COLO829 (cell line): ENCODE measurements at regions not wholly inside any gene's neighbourhood (a gene's known extent, or its start where the extent isn't known, plus 50 kb on each side); places are given as distances from the start of the nearest gene placed in this dataset.
A peak's percentile ranks its signal among the peaks of the same experiment; 100 is the strongest.
"Not testable (repeated sequence)": the region's sequence is repeated elsewhere in the genome, so short reads cannot be mapped to it uniquely, and the experiment has no call there.

Experiments
- DNase-seq: peaks from one replicate; pipeline ENCODE4 v3.0.0; 2012; ENCODE audit warnings: low spot score

DNA sequence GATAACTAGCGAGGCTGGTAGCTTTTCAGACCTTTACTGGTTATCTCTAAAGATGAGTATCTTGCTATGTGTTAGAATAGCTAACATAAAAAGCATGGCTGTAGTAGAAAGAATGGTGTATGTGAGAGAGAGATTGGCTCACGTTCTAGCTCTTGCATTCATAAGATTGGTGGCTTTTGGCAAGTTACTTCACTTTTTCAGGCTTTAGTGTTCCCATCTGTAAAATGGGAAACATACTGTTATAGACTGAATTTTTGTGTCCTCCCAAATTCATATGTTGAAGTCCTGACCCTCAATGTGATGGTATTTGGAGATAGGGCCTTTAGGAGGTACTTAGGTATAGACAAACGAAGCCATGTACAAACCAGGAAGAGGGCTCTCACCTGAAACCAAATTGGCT, 302.4 kb upstream of the KLF4 start:
- no peak for DNase-seq

DNA sequence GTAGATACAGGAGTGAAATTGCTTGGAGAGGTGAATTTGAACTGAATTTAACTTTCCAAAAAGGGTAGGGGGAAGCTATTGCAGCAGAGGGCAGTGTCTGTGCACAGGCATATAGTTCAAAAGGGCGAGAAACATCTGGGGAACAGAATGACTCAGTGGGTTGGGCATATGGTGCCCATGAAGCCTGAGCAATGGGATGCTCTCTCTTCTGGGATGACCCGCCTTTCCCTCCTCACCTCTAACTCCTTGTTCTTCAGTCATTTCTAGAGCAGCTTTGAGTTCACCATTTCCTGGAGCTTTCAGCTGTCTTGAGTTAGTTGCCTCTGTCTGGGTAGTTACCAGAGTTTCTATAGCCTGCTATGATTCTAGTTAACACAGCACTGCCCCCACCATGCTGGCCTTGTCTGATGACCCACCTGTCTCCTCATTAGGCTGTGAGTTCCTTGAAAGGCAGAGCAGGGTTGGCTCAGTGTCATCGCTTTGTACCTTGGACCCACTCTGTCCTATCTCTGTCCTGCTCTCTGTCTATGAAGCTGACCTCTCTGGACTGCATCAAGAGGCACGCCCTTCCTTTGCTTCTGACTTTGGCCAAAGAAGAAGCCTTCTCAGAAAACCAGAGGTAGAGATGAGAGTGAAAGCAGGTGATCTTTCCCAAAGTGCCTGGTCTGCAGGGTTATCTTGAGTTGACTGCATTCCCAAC, 299.6 kb upstream of the KLF4 start:
- no peak for DNase-seq

DNA sequence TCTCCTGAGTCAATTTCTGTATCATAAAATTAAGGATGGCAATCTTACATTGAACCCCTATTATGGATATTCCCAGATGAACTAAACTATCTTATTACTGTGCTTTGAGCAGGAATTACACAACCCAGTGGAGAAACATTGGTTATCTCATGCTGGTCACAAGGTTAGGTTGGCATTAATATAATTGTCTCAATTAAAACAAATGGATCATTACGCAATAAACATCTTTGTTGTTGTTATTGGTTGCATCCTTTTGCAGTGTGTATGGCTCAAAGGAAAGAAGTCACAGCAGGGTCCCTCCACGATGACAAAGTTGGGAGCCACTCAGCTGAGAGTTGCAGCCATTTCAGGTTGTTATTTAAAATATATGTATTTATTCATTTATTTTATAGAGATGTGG, 297.0 kb upstream of the KLF4 start:
- DNase-seq, result no peak

DNA sequence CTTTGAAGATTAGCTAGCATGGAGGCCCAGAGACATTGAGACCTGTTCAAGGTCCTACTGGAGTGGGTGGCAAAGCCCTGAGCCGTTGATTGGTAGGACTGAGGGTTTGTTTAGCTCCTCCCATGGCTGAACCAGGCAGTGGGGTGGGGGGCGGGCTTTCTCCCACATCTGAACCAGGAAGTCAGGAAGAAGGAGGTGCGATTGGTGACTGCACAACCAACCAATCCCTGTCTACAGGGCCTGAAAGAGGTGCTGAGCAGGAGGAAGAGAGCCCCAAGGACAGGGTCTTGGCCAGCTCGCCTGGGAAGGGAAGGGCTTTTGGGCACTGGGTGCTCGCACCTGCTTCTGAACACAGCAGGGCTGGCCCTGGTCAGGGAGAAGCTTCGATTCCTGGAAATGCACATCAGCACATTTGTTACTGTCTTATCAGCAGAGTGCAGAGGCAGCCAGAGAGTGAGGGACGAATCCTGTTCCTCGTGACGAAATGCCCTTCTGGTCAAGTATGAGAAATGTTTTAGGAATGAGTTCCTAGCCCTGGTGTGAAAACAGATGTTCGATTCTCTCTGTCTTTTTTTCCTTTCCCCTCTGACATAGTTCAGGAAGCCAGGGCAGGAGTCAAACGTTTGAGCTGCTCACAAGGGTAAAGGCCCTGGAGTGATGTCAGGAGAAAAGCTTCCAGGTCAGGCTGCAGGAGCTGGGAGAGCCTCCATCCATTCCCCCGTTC, 294.8 kb upstream of the KLF4 start:
- no peak for DNase-seq

DNA sequence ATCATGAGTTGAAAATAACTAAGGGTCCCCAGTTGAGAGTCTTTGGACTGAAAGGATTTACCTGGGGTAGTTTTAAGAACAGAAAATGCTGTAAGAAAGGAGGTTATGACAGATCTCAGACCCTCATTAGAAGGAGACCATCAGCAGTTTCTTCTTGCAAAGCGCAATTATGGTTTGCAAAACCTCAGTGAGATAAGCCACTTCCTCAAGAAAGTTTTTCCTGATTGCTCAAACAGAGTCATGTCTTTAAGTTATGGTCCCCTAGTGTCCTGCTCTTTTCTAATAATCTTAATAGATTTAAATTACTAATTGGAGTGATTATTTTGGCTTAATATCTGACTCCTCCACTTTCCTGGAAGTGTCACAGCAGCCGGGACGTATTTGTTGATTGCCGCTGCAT, 293.2 kb upstream of the KLF4 start:
- no peak for DNase-seq

DNA sequence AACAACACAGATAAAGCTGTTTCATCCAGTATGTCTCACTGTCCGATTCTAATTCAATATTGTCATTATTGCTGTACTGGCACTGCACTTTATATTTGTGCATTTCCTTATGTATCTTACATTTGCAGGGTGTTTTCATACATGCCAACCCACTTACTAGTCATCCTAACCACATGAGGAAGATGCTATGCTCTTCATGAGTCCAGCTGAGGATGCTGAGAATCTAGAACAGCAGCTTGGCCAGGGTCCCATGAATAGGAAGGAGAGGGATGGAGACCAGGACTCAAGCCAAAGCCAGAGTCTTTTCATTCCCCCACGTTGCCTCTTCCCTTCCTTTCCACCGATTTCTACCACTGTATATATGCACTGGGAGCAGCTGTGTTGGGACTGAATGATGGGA, 292.8 kb upstream of the KLF4 start:
- no peak for DNase-seq

DNA sequence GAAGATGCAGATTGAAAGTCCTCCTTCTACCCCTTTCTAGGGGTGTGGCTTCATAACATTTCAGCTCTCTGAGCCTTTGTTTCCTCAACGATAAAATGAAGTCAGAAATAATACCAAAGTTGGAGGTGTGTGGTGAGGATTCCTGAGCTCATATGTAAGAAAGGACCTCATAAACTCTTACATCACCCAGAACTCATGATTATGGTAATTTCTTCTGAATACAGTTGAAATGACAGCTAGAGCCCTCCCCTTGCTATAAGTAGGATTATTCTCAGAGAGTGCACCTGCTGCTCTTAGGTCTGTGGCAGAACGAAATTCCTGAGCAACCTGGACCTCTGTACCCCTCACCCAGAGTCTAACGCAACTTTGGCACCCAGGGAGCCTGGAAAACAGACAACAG, 291.4 kb upstream of the KLF4 start:
- DNase-seq, result no peak

DNA sequence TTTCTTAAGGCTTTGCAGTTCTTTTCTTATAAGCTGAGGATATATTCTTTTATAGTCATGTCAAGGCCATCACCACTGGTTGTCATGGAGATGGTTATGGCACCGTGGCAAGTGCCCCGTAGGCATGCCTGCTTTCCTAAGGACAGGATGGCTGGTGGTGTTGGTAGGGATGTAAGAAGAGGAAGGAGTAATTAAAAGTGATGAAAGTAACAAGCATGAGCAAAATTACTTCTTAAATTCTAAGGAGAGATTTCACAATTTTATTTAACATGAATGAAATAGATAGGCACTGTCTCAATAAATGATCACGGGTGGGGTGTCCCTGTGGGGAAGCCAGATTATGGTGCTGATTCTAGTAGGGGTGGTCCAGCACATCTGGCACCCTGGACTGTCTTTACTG, 290.2 kb upstream of the KLF4 start:
- DNase-seq, result no peak

DNA sequence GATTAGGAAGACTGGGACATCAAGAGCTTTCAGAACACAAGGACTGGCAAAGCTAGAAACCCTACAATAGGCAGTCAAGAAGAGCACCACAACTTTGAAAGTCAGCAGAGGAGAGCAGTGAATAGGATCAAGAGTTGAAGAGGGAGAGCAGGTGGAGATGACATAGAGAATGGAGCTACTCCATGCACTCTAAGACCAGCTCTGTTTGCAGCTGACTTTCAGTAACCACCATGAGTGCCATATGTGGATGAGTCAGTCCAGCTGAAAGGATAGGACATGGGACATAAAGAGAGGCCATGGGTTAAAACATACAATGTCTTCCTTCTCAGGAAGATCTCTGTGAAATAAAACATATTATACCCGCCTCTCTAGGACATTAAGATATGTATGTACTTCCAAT, 289.1 kb upstream of the KLF4 start:
- no peak for DNase-seq

DNA sequence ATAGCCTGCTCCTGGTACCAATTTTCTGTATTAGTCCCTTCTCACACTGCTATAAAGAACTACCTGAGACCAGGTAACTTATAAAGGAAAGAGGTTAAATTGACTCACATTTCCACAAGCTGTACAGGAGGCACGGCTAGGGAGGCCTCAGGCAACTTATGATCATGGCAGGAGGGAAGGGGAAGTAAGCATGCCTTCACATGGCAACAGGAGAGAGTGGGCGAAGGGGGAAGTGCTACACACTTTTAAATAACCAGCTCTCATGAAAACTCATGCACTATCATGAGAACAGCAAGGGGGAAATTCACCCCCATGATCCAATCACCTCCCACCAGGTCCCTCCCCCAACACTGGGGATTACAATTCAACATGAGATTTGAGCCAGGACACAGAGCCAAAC, 284.5 kb upstream of the KLF4 start:
- DNase-seq, result not testable (repeated sequence)

DNA sequence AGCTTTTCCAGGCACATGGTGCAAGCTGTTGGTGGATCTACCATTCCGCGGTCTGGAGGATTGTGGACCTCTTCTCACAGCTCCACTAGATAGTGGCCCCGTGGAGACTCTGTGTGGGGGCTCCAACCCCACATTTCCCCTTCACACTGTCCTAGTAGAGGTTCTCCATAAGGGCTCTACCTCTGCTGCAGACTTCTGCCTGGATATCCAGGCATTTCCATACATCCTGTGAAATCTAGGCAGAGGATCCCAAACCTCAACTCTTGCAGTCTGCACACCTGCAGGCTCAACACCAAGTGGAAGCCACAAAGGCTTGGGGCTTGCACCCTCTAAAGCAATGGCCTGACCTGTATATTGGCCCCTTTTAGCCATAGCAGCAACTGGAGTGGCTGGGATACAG, 283.4 kb upstream of the KLF4 start:
- no peak for DNase-seq

DNA sequence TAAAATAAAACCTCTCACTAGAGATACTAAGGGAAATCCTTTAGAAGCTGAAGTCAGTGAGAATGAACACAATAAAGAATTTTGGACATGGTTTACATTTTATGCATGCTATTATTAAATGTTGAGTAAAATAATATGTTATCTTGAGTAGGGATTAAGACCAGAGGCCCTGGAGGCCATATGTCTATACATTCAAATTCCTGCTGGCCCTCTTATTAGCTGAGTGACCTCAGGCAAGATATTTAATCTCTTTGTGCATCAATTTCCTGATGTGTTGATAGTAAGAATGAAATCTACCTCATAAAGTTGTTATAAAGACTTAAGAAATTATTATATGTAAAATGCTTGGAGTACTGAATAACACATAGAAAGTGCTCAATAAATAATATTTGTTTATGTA, 281.1 kb upstream of the KLF4 start:
- no peak for DNase-seq

DNA sequence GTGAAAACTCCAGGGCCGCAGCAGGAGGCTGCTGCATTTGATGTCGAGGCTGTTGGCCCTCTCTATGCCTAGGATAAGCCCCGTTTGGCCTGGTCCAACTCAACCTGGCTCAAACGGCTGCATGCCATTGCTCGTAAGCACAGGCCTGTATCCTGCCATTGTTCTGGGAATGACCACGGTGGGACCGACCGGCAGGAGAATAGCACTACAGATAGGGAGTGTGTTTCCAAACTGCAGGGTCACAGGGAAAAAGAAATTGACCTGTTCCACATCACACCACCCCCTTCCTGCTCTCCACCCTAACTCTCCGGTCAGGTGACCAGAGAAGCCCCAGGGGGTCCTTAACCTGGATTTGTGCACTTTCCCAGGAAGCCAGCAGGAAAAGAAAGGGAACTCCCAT, 278.7 kb upstream of the KLF4 start:
- DNase-seq, result no peak

DNA sequence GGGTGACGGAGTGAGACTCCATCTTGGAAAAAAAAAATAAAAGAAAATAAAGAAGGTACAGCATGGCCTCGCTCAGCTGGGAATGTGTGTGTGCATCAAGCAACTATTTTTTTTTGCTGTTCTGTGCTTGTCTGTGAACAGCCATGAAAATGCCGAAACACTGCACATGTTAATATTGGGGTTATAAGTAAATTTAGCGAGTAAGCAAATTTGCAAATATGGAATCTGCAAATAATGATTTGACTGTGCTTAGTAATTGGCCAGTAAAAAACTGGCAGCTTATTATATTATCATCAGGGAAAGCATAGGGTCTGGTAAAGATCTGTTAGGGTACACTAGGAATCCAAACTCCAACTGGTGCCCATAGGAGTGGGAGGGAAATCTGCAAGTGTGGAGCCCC, 278.1 kb upstream of the KLF4 start:
- DNase-seq, result no peak

DNA sequence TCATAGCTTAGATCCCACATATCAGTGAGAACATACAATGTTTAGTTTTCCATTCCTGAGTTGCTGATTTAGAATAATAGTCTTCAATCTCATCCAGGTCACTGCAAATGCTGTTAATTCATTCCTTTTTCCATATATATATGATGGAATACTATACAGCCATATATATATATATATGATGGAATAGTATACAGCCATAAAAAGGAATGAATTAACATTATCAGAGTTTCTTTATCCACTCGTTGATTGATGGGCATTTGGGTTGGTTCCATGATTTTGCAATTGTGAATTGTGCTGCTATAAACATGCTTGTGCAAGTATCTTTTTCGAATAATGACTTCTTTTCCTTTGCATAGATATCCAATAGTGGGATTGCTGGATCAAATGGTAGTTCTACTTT, 273.9 kb upstream of the KLF4 start:
- DNase-seq, result not testable (repeated sequence)

DNA sequence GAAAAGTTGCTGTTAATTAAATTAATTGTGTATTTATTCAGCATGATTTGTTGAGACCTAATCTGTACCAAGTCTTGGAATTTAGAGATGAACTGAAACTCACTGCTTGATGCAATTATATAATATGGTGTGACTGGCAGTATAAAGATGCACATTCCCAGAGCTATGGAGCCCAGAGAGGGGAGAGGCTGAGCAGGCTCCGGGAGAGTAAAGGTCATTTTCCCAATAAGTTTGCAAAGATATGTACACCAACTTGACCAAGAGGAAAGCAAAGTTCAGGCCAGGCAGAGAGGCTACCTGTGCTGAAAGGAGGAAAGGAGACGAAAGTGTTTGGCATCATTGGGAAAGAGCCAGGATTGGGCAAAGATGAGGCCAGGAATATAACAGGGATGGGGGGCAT, 271.7 kb upstream of the KLF4 start:
- no peak for DNase-seq

DNA sequence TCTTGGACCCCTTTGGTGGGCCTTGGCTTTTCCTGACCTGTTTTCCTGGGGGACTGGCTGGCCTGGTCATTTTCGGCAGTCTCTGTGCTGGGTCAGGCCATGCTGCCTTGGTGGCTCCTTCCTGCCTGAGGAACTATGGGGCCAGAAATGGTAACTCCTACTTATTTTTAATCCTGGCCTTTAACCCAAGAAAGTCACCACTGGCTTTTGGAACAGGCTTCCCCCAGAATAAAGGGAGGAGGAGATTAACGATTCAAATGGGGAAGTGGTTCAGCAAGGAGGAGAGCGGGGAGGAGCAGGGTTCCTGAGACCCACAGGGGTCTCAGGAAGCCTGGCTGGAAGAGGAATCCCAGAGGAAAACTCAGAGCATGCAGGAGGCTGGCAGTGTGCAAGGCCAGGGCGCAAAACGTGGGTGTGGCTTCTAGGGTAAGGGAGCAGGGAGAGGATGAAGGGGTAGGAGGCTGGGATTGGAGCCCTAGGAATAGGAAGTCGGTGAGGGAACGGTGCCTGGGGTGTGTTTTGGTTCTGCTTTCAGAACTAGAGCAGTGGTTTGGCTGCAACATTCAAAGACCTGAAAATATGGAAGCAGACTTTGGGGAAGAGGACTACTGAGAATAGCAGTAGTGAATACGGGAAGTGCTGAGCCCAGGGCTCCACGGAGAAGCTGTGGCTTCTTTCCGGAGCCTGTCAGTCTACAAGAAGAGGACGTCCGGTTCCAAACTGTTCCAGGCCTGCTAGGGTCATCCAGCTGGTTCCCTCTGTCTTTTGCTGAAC, 271.1 kb upstream of the KLF4 start:
- DNase-seq, result no peak

DNA sequence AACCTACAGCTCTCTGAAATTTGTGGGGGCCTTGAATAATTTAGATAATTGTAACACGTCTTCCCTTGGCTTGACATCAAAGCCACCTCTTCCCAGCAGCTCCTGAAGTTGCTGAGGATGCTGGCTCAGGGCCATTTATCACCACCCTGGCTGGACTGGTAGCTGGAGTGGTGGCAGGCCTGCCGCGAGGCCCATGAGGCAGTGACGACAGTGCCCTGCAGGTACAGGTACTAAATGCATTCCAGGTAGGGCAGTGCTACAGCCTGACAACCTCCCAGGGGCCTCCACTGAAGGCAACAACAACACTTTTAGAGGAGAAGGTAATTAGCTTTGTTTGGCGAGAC, 270.2 kb upstream of the KLF4 start:
- DNase-seq, result no peak

DNA sequence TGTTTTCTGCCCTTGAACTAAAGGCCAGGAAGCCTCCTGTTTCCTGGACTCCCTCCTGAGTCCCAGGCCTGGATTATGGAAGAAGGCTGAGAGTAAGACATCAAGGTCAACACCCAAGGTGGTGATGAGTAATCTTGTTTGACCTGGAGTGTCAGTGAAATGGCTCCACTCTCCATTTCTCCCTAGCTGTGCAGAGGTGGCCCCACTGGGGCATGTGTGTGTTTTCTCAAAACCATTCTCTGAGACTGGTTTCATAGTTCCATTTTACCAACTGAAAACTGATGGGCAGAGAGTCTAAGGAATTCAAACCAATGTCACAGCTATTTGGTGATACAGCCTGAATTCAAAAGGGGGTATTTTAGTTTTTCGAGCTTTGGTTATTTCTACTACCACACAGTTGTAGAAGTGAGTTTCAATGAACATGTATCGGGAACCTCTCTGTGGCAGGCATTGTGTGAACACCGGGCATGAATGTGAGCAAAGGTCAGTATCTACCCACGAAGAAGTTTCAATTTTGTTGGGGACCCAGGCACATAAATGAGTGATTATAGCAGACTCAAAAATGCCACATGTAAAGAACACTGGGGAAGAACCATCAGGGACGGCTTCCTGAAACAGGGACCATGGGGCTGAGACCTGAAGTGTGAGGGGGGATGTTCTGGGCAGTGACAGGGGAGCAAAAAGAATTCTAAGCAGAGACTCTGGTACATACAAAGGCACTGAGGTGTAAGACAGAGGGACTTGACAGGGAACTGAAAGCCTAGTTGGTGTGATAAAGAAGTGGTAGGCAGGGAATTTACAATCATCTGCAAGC, 269.6 kb upstream of the KLF4 start:
- DNase-seq, result no peak

DNA sequence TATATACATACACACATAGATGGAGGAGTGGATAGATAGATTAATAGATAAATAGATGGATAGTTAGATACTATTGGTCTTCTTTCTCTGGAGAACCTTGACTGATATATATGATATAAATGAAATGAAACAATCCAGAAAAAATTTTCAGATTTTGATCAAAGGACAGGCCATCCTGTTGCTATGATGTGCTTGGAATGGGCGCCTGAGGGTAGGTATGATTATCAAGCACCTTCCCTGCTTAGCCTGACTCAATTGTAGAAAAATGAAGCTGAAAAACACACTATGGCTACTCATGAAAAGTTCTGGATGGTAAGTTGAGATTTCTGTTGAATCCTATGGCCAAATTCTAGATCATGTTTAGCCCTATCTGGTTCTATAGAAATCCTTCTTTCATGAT, 266.5 kb upstream of the KLF4 start:
- no peak for DNase-seq

DNA sequence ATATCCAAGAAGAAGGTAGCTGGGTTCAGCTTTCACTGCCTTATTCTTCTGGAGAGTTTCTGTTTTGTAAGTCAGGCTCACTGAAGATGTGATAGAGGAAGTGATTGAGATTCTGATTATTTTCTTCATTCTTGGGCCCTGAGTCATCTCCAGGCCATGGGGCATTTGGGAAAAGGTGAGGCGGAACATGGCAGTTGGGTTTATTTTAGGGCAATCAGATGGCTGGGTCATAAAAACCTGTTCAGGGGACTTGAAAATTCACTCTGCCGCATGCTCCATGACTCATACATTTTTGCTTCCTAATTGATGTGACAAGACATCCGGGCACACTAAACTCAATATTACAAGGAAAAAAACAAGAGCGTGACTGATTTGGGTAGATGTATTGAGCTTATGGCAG, 265.7 kb upstream of the KLF4 start:
- peak; percentile 72 for DNase-seq

DNA sequence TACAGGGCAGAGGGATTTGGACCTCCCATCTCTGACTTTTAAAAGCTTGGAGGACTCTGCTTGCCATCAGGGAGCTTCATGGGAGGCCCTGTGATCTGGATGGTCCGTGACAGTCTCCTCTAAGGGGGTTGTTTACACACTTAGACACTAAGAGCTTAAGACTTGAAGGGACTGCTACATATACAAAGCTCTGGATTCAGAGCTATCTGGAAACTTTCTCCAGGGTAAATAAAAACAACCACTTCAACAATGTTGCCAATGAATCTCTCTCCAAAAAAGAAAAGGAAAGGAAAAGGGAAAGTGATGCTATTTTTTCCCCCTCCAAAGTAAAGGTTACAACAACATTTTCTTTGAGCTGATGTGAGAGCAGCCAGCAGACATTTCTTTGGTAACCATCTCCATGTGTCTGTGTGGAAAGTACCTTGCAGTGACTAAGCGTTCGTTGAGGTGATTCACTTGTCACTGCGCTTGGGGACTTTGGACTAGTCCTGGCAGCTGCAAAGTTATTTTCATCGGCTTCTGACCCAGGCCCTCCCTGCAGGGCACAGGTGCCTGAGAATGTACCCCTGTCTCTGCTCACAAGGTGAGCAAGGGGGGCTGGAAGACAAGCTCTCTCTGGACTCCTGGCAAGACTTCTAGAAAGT, 262.1 kb upstream of the KLF4 start:
- DNase-seq, result no peak
